SK-N-SH treated with all-trans-retinoic acid at 6 μM for 48 hours (cell line): ENCODE measurements at regions not wholly inside any gene's neighbourhood (a gene's known extent, or its start where the extent isn't known, plus 50 kb on each side); places are given as distances from the start of the nearest gene placed in this dataset.
A peak's percentile ranks its signal among the peaks of the same experiment; 100 is the strongest.

ENCODE experiments used
- ATAC-seq: fragments of 200-7000 bp; cut with Tn5 transposase; 3 replicates; pipeline ENCODE4 v1.9.1; 2020; ENCODE audit warnings: mild to moderate bottlenecking, moderate library complexity
- ARNTL ChIP-seq: fragments of 450-650 bp; formaldehyde crosslinking; IDR thresholded peaks from 2 replicates; pipeline ENCODE4 v1.5.0; 2020; ENCODE audit warnings: low read depth, mild to moderate bottlenecking, moderate library complexity, borderline replicate concordance
- BACH2 ChIP-seq: fragments of 250-450 bp; sonication (Bioruptor Pico); IDR thresholded peaks from 2 replicates; pipeline ENCODE4 v1.9.0; 2021; ENCODE audit warnings: mild to moderate bottlenecking, borderline replicate concordance
- CSDC2 ChIP-seq: fragments of 250-450 bp; sonication (Bioruptor Pico); IDR thresholded peaks from 2 replicates; pipeline ENCODE4 v1.5.0; 2020; ENCODE audit warnings: mild to moderate bottlenecking, moderate library complexity
- ESRRG ChIP-seq: fragments of 250-450 bp; sonication (Bioruptor Pico); IDR thresholded peaks from 2 replicates; pipeline ENCODE4 v1.6.1; 2021; ENCODE audit warnings: mild to moderate bottlenecking
- ISL1 ChIP-seq: fragments of 250-450 bp; sonication (Bioruptor Pico); IDR thresholded peaks from 2 replicates; pipeline ENCODE4 v2.1.2; 2022; ENCODE audit warnings: mild to moderate bottlenecking, moderate library complexity
- OSR1 ChIP-seq: fragments of 250-450 bp; sonication (Bioruptor Pico); IDR thresholded peaks from 2 replicates; pipeline ENCODE4 v1.8.0; 2022; ENCODE audit warnings: moderate library complexity, mild to moderate bottlenecking, inconsistent platforms
- PPARA ChIP-seq: fragments of 250-450 bp; sonication (Bioruptor Pico); IDR thresholded peaks from 2 replicates; pipeline ENCODE4 v1.5.0; 2020; ENCODE audit warnings: mild to moderate bottlenecking, borderline replicate concordance
- RARB ChIP-seq: fragments of 250-450 bp; sonication (Bioruptor Pico); IDR thresholded peaks from 2 replicates; pipeline ENCODE4 v1.8.0; 2021; ENCODE audit warnings: mild to moderate bottlenecking, moderate library complexity
- SNAI2 ChIP-seq: fragments of 250-450 bp; sonication (Bioruptor Pico); IDR thresholded peaks from 2 replicates; pipeline ENCODE4 v1.5.0; 2020; ENCODE audit warnings: mild to moderate bottlenecking, moderate library complexity
- TCF4 ChIP-seq: fragments of 250-450 bp; sonication (Bioruptor Pico); IDR thresholded peaks from 2 replicates; pipeline ENCODE4 v1.8.0; 2021; ENCODE audit warnings: mild to moderate bottlenecking, moderate library complexity, borderline replicate concordance
- ZC3H10 ChIP-seq: fragments of 250-450 bp; sonication (Bioruptor Pico); IDR thresholded peaks from 2 replicates; pipeline ENCODE4 v1.5.1; 2021; ENCODE audit warnings: mild to moderate bottlenecking, moderate library complexity
- ZFP3 ChIP-seq: fragments of 250-450 bp; sonication (Bioruptor Pico); IDR thresholded peaks from 2 replicates; pipeline ENCODE4 v1.5.0; 2020; ENCODE audit warnings: mild to moderate bottlenecking, moderate library complexity
- ZFP30 ChIP-seq: fragments of 450-650 bp; formaldehyde crosslinking; IDR thresholded peaks from 2 replicates; pipeline ENCODE4 v1.5.0; 2022; ENCODE audit warnings: mild to moderate bottlenecking, moderate library complexity
- ZNF565 ChIP-seq: fragments of 450-650 bp; formaldehyde crosslinking; conservative IDR thresholded peaks from 2 replicates; pipeline ENCODE4 v1.5.0; 2020; ENCODE audit warnings: low read depth, mild to moderate bottlenecking, moderate library complexity
- TF ChIP-seq, protein P1 (sequence below): fragments of 250-450 bp; sonication (Bioruptor Pico); IDR thresholded peaks from 2 replicates; pipeline ENCODE4 v1.5.0; 2020; ENCODE audit warnings: mild to moderate bottlenecking, moderate library complexity
- TF ChIP-seq, protein P2 (sequence below): fragments of 250-450 bp; sonication (Bioruptor Pico); IDR thresholded peaks from 2 replicates; pipeline ENCODE4 v1.5.1; 2021; ENCODE audit warnings: mild to moderate bottlenecking, moderate library complexity
- TF ChIP-seq, protein P3 (sequence below): fragments of 250-450 bp; sonication (Bioruptor Pico); IDR thresholded peaks from 2 replicates; pipeline ENCODE4 v1.8.0; 2021; ENCODE audit warnings: low read depth, mild to moderate bottlenecking, moderate library complexity, borderline replicate concordance
- TF ChIP-seq, protein P4 (sequence below): fragments of 250-450 bp; sonication (Bioruptor Pico); IDR thresholded peaks from 2 replicates; pipeline ENCODE4 v1.5.1; 2020; ENCODE audit warnings: low read depth, mild to moderate bottlenecking, moderate library complexity

DNA sequence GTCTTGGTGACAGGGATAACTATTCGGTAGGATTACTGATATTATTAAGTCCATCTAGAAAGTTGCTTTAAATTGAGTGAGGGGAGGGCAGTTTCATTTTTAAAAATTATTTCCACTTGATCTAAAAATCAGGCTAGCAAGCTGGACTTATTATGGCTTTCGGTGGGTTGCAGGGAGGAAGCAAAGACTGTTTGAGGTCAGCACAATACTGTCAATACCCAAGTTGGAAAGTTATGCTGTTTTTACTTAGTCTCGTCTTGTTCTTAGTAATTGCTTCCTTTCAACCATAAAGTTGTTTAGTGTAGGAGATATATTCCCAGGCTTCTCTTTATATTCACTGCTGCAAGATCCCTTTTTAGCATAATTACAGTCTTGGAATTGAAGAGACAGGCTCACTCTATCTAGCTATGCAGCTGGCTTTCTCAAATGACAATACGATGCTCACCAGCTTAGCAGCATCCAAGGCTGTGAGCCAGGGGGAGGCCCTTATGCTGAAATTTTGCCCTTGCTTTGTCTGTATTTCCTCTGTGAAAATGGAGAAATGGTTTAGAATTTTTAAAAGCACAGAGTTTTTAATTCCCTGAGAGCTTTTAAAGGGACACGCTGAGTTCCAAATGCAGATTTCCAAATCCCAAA, 68.2 kb upstream of the APC start:
- TF ChIP-seq OSR1 (CRISPR knock-in tag) (no peak), ZFP30 (CRISPR knock-in tag) (no peak), SNAI2 (no peak), ESRRG (CRISPR knock-in tag) (no peak), PPARA (CRISPR knock-in tag) (no peak), ARNTL (CRISPR knock-in tag) (no peak), ZFP3 (no peak), TCF4 (CRISPR knock-in tag) (no peak), CSDC2 (CRISPR knock-in tag) (no peak)
- TF ChIP-seq, protein P1, sequence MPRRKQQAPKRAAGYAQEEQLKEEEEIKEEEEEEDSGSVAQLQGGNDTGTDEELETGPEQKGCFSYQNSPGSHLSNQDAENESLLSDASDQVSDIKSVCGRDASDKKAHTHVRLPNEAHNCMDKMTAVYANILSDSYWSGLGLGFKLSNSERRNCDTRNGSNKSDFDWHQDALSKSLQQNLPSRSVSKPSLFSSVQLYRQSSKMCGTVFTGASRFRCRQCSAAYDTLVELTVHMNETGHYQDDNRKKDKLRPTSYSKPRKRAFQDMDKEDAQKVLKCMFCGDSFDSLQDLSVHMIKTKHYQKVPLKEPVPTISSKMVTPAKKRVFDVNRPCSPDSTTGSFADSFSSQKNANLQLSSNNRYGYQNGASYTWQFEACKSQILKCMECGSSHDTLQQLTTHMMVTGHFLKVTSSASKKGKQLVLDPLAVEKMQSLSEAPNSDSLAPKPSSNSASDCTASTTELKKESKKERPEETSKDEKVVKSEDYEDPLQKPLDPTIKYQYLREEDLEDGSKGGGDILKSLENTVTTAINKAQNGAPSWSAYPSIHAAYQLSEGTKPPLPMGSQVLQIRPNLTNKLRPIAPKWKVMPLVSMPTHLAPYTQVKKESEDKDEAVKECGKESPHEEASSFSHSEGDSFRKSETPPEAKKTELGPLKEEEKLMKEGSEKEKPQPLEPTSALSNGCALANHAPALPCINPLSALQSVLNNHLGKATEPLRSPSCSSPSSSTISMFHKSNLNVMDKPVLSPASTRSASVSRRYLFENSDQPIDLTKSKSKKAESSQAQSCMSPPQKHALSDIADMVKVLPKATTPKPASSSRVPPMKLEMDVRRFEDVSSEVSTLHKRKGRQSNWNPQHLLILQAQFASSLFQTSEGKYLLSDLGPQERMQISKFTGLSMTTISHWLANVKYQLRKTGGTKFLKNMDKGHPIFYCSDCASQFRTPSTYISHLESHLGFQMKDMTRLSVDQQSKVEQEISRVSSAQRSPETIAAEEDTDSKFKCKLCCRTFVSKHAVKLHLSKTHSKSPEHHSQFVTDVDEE = no peak
- TF ChIP-seq, protein P2, sequence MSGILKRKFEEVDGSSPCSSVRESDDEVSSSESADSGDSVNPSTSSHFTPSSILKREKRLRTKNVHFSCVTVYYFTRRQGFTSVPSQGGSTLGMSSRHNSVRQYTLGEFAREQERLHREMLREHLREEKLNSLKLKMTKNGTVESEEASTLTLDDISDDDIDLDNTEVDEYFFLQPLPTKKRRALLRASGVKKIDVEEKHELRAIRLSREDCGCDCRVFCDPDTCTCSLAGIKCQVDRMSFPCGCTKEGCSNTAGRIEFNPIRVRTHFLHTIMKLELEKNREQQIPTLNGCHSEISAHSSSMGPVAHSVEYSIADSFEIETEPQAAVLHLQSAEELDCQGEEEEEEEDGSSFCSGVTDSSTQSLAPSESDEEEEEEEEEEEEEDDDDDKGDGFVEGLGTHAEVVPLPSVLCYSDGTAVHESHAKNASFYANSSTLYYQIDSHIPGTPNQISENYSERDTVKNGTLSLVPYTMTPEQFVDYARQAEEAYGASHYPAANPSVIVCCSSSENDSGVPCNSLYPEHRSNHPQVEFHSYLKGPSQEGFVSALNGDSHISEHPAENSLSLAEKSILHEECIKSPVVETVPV (CRISPR knock-in tag) = no peak
- TF ChIP-seq, protein P3, sequence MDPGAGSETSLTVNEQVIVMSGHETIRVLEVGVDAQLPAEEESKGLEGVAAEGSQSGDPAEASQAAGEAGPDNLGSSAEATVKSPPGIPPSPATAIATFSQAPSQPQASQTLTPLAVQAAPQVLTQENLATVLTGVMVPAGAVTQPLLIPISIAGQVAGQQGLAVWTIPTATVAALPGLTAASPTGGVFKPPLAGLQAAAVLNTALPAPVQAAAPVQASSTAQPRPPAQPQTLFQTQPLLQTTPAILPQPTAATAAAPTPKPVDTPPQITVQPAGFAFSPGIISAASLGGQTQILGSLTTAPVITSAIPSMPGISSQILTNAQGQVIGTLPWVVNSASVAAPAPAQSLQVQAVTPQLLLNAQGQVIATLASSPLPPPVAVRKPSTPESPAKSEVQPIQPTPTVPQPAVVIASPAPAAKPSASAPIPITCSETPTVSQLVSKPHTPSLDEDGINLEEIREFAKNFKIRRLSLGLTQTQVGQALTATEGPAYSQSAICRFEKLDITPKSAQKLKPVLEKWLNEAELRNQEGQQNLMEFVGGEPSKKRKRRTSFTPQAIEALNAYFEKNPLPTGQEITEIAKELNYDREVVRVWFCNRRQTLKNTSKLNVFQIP (CRISPR knock-in tag) = no peak
- TF ChIP-seq, protein P4, sequence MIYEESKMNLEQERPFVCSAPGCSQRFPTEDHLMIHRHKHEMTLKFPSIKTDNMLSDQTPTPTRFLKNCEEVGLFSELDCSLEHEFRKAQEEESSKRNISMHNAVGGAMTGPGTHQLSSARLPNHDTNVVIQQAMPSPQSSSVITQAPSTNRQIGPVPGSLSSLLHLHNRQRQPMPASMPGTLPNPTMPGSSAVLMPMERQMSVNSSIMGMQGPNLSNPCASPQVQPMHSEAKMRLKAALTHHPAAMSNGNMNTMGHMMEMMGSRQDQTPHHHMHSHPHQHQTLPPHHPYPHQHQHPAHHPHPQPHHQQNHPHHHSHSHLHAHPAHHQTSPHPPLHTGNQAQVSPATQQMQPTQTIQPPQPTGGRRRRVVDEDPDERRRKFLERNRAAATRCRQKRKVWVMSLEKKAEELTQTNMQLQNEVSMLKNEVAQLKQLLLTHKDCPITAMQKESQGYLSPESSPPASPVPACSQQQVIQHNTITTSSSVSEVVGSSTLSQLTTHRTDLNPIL (CRISPR knock-in tag) = no peak
- no peak for ATAC-seq

DNA sequence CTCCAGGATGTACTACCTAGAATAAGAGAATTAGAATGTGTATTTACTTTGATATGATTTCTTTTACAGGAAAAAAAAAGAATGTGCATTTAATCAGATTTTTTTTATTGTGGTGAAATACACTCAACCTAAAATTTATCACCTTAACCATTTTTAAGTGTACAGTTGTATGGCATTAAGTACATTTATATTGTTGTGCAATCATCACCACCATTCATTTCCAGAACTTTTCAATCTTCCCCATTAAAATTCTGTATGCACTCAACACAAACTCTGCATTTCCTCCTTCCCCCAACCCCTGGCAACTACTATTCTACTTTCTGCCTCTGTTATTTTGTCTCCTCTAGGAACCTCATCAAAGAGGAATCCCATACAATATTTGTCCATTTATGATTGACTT, 66.0 kb upstream of the APC start:
- TF ChIP-seq, protein P2 (CRISPR knock-in tag) = no peak
- TF ChIP-seq ARNTL (CRISPR knock-in tag) (no peak), ZC3H10 (CRISPR knock-in tag) (no peak), ESRRG (CRISPR knock-in tag) (no peak), ISL1 (no peak)
- ATAC-seq = no peak

DNA sequence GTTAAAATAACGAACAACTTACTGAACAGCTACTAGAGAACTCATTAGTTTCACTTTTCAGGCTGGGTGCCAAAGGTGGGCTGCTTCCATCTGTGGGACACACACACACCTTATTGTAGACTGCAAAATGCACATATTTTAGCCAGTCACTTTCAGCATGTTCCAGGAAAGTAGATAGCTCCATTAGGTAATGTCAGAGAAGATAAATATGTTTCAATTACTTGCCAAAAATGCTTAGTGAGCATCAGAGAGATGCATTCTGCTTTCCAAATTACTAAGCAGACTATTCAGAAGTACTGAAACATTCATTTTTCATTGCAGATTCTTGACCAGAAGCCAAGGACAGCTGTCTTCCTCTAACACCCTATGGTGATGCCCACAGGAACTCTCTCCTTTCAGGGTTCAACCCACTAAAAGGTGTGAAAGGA, 56.2 kb upstream of the APC start:
- ATAC-seq = peak; percentile 46
- TF ChIP-seq, protein P4 (CRISPR knock-in tag) = peak; percentile 15; the same call in 1 of the 2 replicates
- TF ChIP-seq ISL1 (peak; percentile 97), CSDC2 (CRISPR knock-in tag) (no peak), SNAI2 (peak; percentile 75; the same call in 1 of the 2 replicates), BACH2 (no peak), RARB (no peak), ARNTL (CRISPR knock-in tag) (no peak), ZNF565 (CRISPR knock-in tag) (no peak)
